ENCODE measurements at regions not wholly inside any gene's neighbourhood (a gene's known extent, or its start where the extent isn't known, plus 50 kb on each side); places are given as distances from the start of the nearest gene placed in this dataset.

- Histone ChIP-seq H3K4me3 (ENCODE audit: low read length) (no peak overlapping the region), H3K4me1 (ENCODE audit: control insufficient read depth, insufficient read depth, low read length) (no peaks in the 10 kb centered on the region), H3K9ac (ENCODE audit: low read length) (no peak overlapping the region), H3K27me3 (replicated peaks; ENCODE audit: control insufficient read depth, insufficient read depth, low read length) (peaks cover 8% of the 10 kb centered on the region), H3K36me3 (ENCODE audit: control insufficient read depth, insufficient read depth, low read length, severe bottlenecking) (no peaks in the 10 kb centered on the region), H3K9me3 (ENCODE audit: control insufficient read depth, low read length) (peaks cover 17% of the 10 kb centered on the region)
- DNase-seq (ENCODE audit: low read depth), result no peak
Observed at GRCh38 chr7:156180451-156181229, 368.4 kb upstream of the SHH start.

GRCh38 chr7:156179872-156180390 lies 367.7 kb upstream of the SHH start:
- Histone ChIP-seq H3K4me1 (ENCODE audit: control insufficient read depth, insufficient read depth, low read length) (no peaks in the 10 kb centered on the region), H3K4me3 (ENCODE audit: low read length) (no peak overlapping the region), H3K9me3 (ENCODE audit: control insufficient read depth, low read length) (peaks cover 10% of the 10 kb centered on the region), H3K36me3 (ENCODE audit: control insufficient read depth, insufficient read depth, low read length, severe bottlenecking) (no peaks in the 10 kb centered on the region), H3K27me3 (replicated peaks; ENCODE audit: control insufficient read depth, insufficient read depth, low read length) (peaks cover 8% of the 10 kb centered on the region), H3K9ac (ENCODE audit: low read length) (no peak overlapping the region)
- DNase-seq (ENCODE audit: low read depth), result no peak

GRCh38 chr7:156178857-156179256 lies 366.6 kb upstream of the SHH start:
- Histone ChIP-seq H3K9ac (ENCODE audit: low read length) (no peak overlapping the region), H3K9me3 (ENCODE audit: control insufficient read depth, low read length) (peaks cover 2% of the 10 kb centered on the region), H3K27me3 (replicated peaks; ENCODE audit: control insufficient read depth, insufficient read depth, low read length) (peaks cover 8% of the 10 kb centered on the region), H3K36me3 (ENCODE audit: control insufficient read depth, insufficient read depth, low read length, severe bottlenecking) (no peaks in the 10 kb centered on the region), H3K4me3 (ENCODE audit: low read length) (no peak overlapping the region), H3K4me1 (ENCODE audit: control insufficient read depth, insufficient read depth, low read length) (no peaks in the 10 kb centered on the region)
- no peak for DNase-seq (ENCODE audit: low read depth)

- Histone ChIP-seq H3K4me1 (ENCODE audit: control insufficient read depth, insufficient read depth, low read length) (no peaks in the 10 kb centered on the region), H3K9me3 (ENCODE audit: control insufficient read depth, low read length) (no peaks in the 10 kb centered on the region), H3K4me3 (ENCODE audit: low read length) (no peak overlapping the region), H3K36me3 (ENCODE audit: control insufficient read depth, insufficient read depth, low read length, severe bottlenecking) (no peaks in the 10 kb centered on the region), H3K27me3 (replicated peaks; ENCODE audit: control insufficient read depth, insufficient read depth, low read length) (peaks cover 8% of the 10 kb centered on the region), H3K9ac (ENCODE audit: low read length) (no peak overlapping the region)
- no peak for DNase-seq (ENCODE audit: low read depth)
Observed at GRCh38 chr7:156178214-156178613, 366.0 kb upstream of the SHH start.

- Histone ChIP-seq H3K9ac (ENCODE audit: low read length) (no peak overlapping the region), H3K27me3 (replicated peaks; ENCODE audit: control insufficient read depth, insufficient read depth, low read length) (peaks cover 8% of the 10 kb centered on the region), H3K9me3 (ENCODE audit: control insufficient read depth, low read length) (no peaks in the 10 kb centered on the region), H3K4me3 (ENCODE audit: low read length) (no peak overlapping the region), H3K36me3 (ENCODE audit: control insufficient read depth, insufficient read depth, low read length, severe bottlenecking) (no peaks in the 10 kb centered on the region), H3K4me1 (ENCODE audit: control insufficient read depth, insufficient read depth, low read length) (no peaks in the 10 kb centered on the region)
- no peak for DNase-seq (ENCODE audit: low read depth)
Observed at GRCh38 chr7:156177422-156178055, 365.3 kb upstream of the SHH start.

- H3K4me1 ChIP-seq (ENCODE audit: control insufficient read depth, insufficient read depth, low read length), result no peaks in the 10 kb centered on the region
- no peak for DNase-seq (ENCODE audit: low read depth)
- peaks cover 3% of the 10 kb centered on the region for H3K27me3 ChIP-seq (replicated peaks; ENCODE audit: control insufficient read depth, insufficient read depth, low read length)
- no peak overlapping the region for H3K9ac ChIP-seq (ENCODE audit: low read length)
- H3K4me3 ChIP-seq (ENCODE audit: low read length), result no peak overlapping the region
- no peaks in the 10 kb centered on the region for H3K36me3 ChIP-seq (ENCODE audit: control insufficient read depth, insufficient read depth, low read length, severe bottlenecking)
- H3K9me3 ChIP-seq (ENCODE audit: control insufficient read depth, low read length), result no peaks in the 10 kb centered on the region
Observed at GRCh38 chr7:156176039-156176438, 363.8 kb upstream of the SHH start.

- Histone ChIP-seq H3K9ac (ENCODE audit: low read length) (no peak overlapping the region), H3K4me1 (ENCODE audit: control insufficient read depth, insufficient read depth, low read length) (no peaks in the 10 kb centered on the region), H3K9me3 (ENCODE audit: control insufficient read depth, low read length) (no peaks in the 10 kb centered on the region), H3K36me3 (ENCODE audit: control insufficient read depth, insufficient read depth, low read length, severe bottlenecking) (no peaks in the 10 kb centered on the region), H3K27me3 (replicated peaks; ENCODE audit: control insufficient read depth, insufficient read depth, low read length) (peaks cover 3% of the 10 kb centered on the region), H3K4me3 (ENCODE audit: low read length) (no peak overlapping the region)
- DNase-seq (ENCODE audit: low read depth), result no peak
Observed at GRCh38 chr7:156175003-156175402, 362.7 kb upstream of the SHH start.

GRCh38 chr7:156174428-156174827 lies 362.2 kb upstream of the SHH start:
- no peaks in the 10 kb centered on the region for H3K9me3 ChIP-seq (ENCODE audit: control insufficient read depth, low read length)
- no peak overlapping the region for H3K4me3 ChIP-seq (ENCODE audit: low read length)
- H3K36me3 ChIP-seq (ENCODE audit: control insufficient read depth, insufficient read depth, low read length, severe bottlenecking), result no peaks in the 10 kb centered on the region
- no peak for DNase-seq (ENCODE audit: low read depth)
- H3K27me3 ChIP-seq (replicated peaks; ENCODE audit: control insufficient read depth, insufficient read depth, low read length), result peaks cover 3% of the 10 kb centered on the region
- H3K9ac ChIP-seq (ENCODE audit: low read length), result no peak overlapping the region
- no peaks in the 10 kb centered on the region for H3K4me1 ChIP-seq (ENCODE audit: control insufficient read depth, insufficient read depth, low read length)

GRCh38 chr7:156173748-156174353 lies 361.6 kb upstream of the SHH start:
- no peak overlapping the region for H3K9ac ChIP-seq (ENCODE audit: low read length)
- H3K36me3 ChIP-seq (ENCODE audit: control insufficient read depth, insufficient read depth, low read length, severe bottlenecking), result no peaks in the 10 kb centered on the region
- no peak for DNase-seq (ENCODE audit: low read depth)

GRCh38 chr7:156173346-156173745 lies 361.1 kb upstream of the SHH start:
- Histone ChIP-seq H3K27me3 (replicated peaks; ENCODE audit: control insufficient read depth, insufficient read depth, low read length) (peaks cover 3% of the 10 kb centered on the region), H3K4me3 (ENCODE audit: low read length) (no peak overlapping the region), H3K9ac (ENCODE audit: low read length) (no peak overlapping the region), H3K4me1 (ENCODE audit: control insufficient read depth, insufficient read depth, low read length) (no peaks in the 10 kb centered on the region), H3K9me3 (ENCODE audit: control insufficient read depth, low read length) (no peaks in the 10 kb centered on the region), H3K36me3 (ENCODE audit: control insufficient read depth, insufficient read depth, low read length, severe bottlenecking) (no peaks in the 10 kb centered on the region)
- no peak for DNase-seq (ENCODE audit: low read depth)

More at GRCh38 chr7:156173748-156174353, 361.6 kb upstream of the SHH start:
- H3K4me3 ChIP-seq (ENCODE audit: low read length), result no peak overlapping the region
- H3K27me3 ChIP-seq (replicated peaks; ENCODE audit: control insufficient read depth, insufficient read depth, low read length), result peaks cover 3% of the 10 kb centered on the region
- H3K9me3 ChIP-seq (ENCODE audit: control insufficient read depth, low read length), result no peaks in the 10 kb centered on the region
- H3K4me1 ChIP-seq (ENCODE audit: control insufficient read depth, insufficient read depth, low read length), result no peaks in the 10 kb centered on the region

- no peak overlapping the region for H3K4me3 ChIP-seq (ENCODE audit: low read length)
- H3K36me3 ChIP-seq (ENCODE audit: control insufficient read depth, insufficient read depth, low read length, severe bottlenecking), result no peaks in the 10 kb centered on the region
- no peak overlapping the region for H3K9ac ChIP-seq (ENCODE audit: low read length)
- H3K27me3 ChIP-seq (replicated peaks; ENCODE audit: control insufficient read depth, insufficient read depth, low read length), result peaks cover 3% of the 10 kb centered on the region
- H3K9me3 ChIP-seq (ENCODE audit: control insufficient read depth, low read length), result no peaks in the 10 kb centered on the region
- DNase-seq (ENCODE audit: low read depth), result no peak
- no peaks in the 10 kb centered on the region for H3K4me1 ChIP-seq (ENCODE audit: control insufficient read depth, insufficient read depth, low read length)
Observed at GRCh38 chr7:156172638-156173037, 360.4 kb upstream of the SHH start.

Measured in adipocyte (in vitro differentiated cells).